ENCODE measurements at regions not wholly inside any gene's neighbourhood (a gene's known extent, or its start where the extent isn't known, plus 50 kb on each side); places are given as distances from the start of the nearest gene placed in this dataset.

DNA sequence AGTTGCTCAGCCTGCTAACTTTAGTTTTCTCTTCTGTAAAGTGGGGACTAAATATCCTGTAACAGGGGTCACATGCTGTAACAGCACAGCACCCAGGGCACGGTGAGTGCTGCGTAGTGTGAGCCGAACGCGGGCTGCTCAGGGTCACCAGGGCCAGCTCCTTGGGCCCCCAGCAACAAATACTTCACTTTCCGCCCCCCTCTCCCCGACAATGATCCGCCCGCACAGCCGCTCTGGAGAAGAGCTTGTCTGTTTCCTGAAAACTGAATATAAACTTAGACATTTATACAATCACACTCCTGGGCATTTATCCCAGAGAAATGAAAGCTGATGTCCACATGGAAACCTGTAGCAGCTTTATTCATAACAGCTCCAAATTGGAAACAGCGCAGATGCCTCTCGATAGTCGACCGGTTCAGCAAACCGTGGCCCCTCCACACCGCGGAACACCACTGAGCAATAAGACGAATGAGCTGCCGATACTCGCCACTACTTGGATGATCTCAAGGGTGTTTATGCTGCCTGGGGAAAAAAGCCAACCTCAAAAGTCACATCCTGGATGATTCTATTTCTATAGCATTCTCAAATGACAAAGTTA lies 267.2 kb downstream of the PARN start:
- peaks cover 11 to 12% of the 10 kb centered on the region in 2 donors for H3K4me1 ChIP-seq
- TF ChIP-seq POLR2A (IDR thresholded peaks at IDR 0.05): no peak
- TF ChIP-seq, protein P1, sequence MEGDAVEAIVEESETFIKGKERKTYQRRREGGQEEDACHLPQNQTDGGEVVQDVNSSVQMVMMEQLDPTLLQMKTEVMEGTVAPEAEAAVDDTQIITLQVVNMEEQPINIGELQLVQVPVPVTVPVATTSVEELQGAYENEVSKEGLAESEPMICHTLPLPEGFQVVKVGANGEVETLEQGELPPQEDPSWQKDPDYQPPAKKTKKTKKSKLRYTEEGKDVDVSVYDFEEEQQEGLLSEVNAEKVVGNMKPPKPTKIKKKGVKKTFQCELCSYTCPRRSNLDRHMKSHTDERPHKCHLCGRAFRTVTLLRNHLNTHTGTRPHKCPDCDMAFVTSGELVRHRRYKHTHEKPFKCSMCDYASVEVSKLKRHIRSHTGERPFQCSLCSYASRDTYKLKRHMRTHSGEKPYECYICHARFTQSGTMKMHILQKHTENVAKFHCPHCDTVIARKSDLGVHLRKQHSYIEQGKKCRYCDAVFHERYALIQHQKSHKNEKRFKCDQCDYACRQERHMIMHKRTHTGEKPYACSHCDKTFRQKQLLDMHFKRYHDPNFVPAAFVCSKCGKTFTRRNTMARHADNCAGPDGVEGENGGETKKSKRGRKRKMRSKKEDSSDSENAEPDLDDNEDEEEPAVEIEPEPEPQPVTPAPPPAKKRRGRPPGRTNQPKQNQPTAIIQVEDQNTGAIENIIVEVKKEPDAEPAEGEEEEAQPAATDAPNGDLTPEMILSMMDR (IDR thresholded peaks at IDR 0.05): no peak
- no peaks in the 10 kb centered on the region for H3K9me3 ChIP-seq
- no peaks in the 10 kb centered on the region for H3K27me3 ChIP-seq
- no peak overlapping the region for H3K27ac ChIP-seq
- no peak overlapping the region for H3K4me3 ChIP-seq (replicated peaks in 1 of 3)
- 66 to 69% methylated on average over 20 of the region's 20 CpGs for WGBS, 2 donors
- no peak for DNase-seq
- H3K36me3 ChIP-seq: no peaks in the 10 kb centered on the region
- intact Hi-C loops (cut with DNase I): no loop called here

DNA sequence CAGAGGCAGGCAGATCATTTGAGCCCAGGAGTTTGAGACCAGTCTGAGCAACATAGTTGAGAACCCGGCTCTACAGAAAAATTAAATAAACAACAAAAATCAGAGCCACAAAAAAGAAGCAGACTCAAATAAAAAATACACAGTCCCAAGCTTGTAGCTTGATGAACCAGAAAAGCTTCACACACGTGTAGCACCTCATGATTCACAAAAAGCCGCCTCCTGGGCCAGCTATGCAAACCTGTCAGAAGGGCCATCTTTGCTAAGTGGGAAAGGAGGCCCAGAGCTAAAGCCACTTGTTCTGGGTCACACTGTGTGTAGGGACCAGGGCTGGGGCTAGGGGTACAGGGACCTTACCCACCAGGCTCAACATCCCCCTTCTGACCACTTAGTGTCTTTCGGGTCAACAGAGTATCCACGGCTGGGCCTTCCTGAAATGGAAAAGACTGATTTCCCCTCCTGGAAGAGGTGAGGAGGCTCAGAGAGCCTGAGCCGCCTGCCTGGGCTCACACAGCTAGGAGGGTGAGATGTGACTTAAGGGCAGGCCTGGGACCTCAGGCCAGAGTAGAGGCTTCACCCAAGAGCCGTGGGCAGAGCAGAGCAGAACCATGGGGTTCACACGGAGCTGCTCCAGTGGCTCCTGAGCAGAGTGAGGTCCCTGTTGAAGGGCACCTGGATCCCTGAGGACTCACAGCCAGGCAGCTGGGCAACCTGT lies 269.6 kb downstream of the PARN start:
- H3K4me1 ChIP-seq: peaks cover 11 to 12% of the 10 kb centered on the region in 2 donors
- no peak for TF ChIP-seq POLR2A (IDR thresholded peaks at IDR 0.05)
- TF ChIP-seq, protein P1 (IDR thresholded peaks at IDR 0.05): no peak
- H3K36me3 ChIP-seq: no peaks in the 10 kb centered on the region
- H3K4me3 ChIP-seq (replicated peaks in 1 of 3): no peak overlapping the region
- intact Hi-C loops (cut with DNase I): no loop called here
- DNase-seq: no peak
- 86 to 90% methylated on average over 6 to 7 of the region's 8 CpGs for WGBS, 2 donors
- H3K27ac ChIP-seq: no peak overlapping the region
- H3K27me3 ChIP-seq: no peaks in the 10 kb centered on the region
- H3K9me3 ChIP-seq: no peaks in the 10 kb centered on the region

DNA sequence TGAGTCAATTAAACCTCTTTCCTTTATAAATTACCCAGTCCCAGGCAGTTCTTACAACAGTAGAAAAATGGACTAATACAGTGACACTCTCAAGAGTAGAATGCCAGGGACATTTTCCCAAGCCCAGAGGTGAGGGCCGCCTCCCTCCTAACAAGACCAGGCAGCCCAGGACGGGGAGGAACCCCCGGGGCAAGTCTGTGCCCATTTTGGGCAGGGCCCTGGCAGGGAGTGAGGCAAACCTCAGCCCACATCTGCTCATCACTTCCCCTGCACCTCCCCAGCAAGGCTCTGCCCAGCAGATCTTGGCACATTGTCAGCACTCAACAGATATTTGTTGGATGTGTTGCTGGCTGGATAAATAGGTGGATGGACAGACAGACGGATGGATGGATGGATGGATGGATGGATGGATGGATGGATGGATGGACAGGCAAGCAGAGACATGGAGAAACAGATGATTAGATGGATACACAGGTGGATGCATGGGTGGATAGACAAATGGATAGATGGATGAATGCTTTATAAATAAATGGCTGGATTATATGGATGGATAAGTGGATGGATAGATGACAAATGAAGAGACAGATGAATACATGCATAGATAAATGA lies 271.3 kb downstream of the PARN start:
- H3K27me3 ChIP-seq: no peaks in the 10 kb centered on the region
- intact Hi-C loops (cut with DNase I): no loop called here
- TF ChIP-seq POLR2A (IDR thresholded peaks at IDR 0.05): no peak
- TF ChIP-seq, protein P1 (IDR thresholded peaks at IDR 0.05): no peak
- H3K4me1 ChIP-seq: peaks cover under 1% of the 10 kb centered on the region in 2 donors
- H3K36me3 ChIP-seq: no peaks in the 10 kb centered on the region
- no peak for DNase-seq
- H3K9me3 ChIP-seq: no peaks in the 10 kb centered on the region
- no peak overlapping the region for H3K4me3 ChIP-seq (replicated peaks in 1 of 3)
- no peak overlapping the region for H3K27ac ChIP-seq
- 67 to 73% methylated on average over 4 of the region's 4 CpGs for WGBS, 2 donors

DNA sequence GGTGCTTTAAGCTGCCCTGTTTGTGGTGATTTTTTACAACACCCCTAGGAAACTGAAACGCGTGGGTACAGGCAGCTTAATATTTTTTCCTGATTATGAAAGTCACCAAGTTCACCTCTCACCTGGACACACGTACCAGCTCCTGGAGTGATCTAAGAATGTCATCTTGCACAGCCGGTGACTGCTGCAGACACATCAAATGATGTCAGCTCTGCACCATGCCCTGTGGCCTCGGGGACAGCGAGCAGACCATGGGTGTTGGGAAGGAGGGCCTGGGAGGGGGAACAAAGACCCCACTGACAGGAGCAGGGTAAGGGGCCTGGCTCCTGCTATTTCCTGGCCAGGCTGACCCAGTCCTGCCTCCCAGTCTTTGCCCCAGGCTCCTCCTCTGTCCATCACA lies 272.7 kb downstream of the PARN start:
- TF ChIP-seq POLR2A (IDR thresholded peaks at IDR 0.05): no peak
- TF ChIP-seq, protein P1 (IDR thresholded peaks at IDR 0.05): no peak
- no peak overlapping the region for H3K27ac ChIP-seq

DNA sequence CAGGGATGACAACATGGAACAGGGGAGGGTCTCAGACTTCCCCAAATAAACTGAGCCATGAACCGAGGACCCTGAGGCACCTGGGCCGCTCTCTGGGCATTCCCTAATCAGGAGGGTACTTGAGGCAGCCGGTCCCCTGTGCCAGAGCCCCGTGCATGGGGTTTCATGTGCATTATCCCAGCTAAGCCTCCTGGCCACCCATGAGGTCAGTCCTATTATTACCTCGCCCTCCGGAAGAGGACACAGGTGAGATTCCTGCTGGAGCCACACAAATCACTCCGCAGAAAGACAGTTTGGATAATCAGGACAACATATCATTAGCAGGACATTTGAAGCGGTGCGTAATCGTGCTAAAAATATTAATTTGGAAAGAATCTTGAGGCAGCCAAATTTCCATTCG lies 274.0 kb downstream of the PARN start:
- H3K4me1 ChIP-seq: peaks cover 0 to under 1% of the 10 kb centered on the region in 2 donors
- no peak for TF ChIP-seq POLR2A (IDR thresholded peaks at IDR 0.05)
- TF ChIP-seq, protein P1 (IDR thresholded peaks at IDR 0.05): no peak
- intact Hi-C loops (cut with DNase I): no loop called here
- H3K27me3 ChIP-seq: no peaks in the 10 kb centered on the region
- no peaks in the 10 kb centered on the region for H3K36me3 ChIP-seq
- H3K9me3 ChIP-seq: no peaks in the 10 kb centered on the region
- no peak overlapping the region for H3K4me3 ChIP-seq (replicated peaks in 1 of 3)
- H3K27ac ChIP-seq: no peak overlapping the region
- WGBS, 2 donors: 82 to 86% methylated on average over 11 of the region's 11 CpGs
- DNase-seq: no peak

More for the DNA sequence above, 272.7 kb downstream of the PARN start:
- Histone ChIP-seq H3K4me3 (replicated peaks in 1 of 3) (no peak overlapping the region), H3K27me3 (no peaks in the 10 kb centered on the region), H3K9me3 (no peaks in the 10 kb centered on the region), H3K36me3 (no peaks in the 10 kb centered on the region), H3K4me1 (no peaks in the 10 kb centered on the region)
- intact Hi-C loops (cut with DNase I): no loop called here
- 84 to 90% methylated on average over 6 of the region's 6 CpGs for WGBS, 2 donors
- no peak for DNase-seq
